Bronchial epithelial cell (primary cell): ENCODE measurements at regions not wholly inside any gene's neighbourhood (a gene's known extent, or its start where the extent isn't known, plus 50 kb on each side); places are given as distances from the start of the nearest gene placed in this dataset.

Experiments used
- DNase-seq: peaks from one replicate; pipeline ENCODE4 v3.0.0-alpha.2; 2010; ENCODE audit warnings: low read depth
- FAIRE-seq: peaks from 2 replicates; lab custom pipeline; 2011; peaks lifted over from hg19 to GRCh38; lab: Jason Lieb, UNC
- H3K27me3 ChIP-seq: 2 replicates; pipeline ENCODE4 v1.5.1; 2011; ENCODE audit warnings: low read length; ENCODE audit not compliant: control insufficient read depth, insufficient read depth
- H3K36me3 ChIP-seq: 2 replicates; pipeline ENCODE4 v1.5.1; 2011; ENCODE audit warnings: low read length; ENCODE audit not compliant: control insufficient read depth, insufficient read depth
- H3K4me3 ChIP-seq: 2 replicates; pipeline ENCODE4 v1.5.1; 2011; ENCODE audit warnings: mild to moderate bottlenecking, low read depth, low read length, control low read depth
- TF ChIP-seq, protein P1 (sequence below): IDR thresholded peaks from 2 replicates; pipeline ENCODE4 v1.5.1; 2011; ENCODE audit warnings: mild to moderate bottlenecking, moderate library complexity, low read length, control low read depth, inconsistent platforms; ENCODE audit not compliant: insufficient read depth, severe bottlenecking

DNA sequence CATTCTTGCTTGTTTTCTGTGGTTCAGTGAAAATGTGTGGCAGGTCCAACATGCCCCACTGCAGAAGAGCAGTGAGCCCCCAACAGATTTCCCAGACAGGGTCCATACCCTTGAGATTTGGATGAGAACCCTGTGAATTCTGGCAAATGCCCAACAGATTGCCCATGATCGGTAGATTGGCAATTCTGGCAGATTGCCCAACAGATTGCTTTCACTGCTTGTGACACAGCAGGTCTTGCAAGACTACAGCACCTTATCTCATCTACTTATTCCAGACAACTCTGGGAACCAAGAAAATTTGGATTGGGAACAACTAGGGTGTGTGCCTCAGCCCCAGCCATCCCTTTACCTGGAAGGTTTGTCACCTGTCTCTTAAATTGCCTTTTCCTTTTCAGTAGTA lies 143.7 kb upstream of the COL1A2 start:
- TF ChIP-seq, protein P1, sequence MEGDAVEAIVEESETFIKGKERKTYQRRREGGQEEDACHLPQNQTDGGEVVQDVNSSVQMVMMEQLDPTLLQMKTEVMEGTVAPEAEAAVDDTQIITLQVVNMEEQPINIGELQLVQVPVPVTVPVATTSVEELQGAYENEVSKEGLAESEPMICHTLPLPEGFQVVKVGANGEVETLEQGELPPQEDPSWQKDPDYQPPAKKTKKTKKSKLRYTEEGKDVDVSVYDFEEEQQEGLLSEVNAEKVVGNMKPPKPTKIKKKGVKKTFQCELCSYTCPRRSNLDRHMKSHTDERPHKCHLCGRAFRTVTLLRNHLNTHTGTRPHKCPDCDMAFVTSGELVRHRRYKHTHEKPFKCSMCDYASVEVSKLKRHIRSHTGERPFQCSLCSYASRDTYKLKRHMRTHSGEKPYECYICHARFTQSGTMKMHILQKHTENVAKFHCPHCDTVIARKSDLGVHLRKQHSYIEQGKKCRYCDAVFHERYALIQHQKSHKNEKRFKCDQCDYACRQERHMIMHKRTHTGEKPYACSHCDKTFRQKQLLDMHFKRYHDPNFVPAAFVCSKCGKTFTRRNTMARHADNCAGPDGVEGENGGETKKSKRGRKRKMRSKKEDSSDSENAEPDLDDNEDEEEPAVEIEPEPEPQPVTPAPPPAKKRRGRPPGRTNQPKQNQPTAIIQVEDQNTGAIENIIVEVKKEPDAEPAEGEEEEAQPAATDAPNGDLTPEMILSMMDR = no peak
- DNase-seq (peak; percentile 7), FAIRE-seq (no peak)
- Histone ChIP-seq H3K36me3 (no peaks in the 10 kb centered on the region), H3K4me3 (no peak overlapping the region), H3K27me3 (no peaks in the 10 kb centered on the region)

DNA sequence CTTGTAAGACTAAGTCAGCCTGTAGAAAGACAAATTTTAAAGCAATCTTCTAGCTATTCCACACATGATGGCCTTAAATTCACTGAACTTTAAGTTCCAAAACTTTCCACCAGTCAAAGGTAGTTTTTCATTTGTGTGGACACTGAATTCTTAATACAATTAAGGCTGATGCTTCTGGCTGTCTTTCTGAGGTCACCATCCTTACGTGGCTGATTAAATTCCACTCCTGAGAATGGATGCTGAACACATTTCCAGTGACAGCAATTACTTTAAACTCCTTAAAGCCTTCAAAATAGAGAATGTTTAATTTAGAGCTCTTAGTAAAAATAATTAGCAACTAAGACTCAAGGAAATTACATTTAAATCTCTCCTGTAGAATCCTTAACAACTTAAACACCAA lies 142.6 kb upstream of the COL1A2 start:
- FAIRE-seq = no peak
- TF ChIP-seq, protein P1 = no peak

DNA sequence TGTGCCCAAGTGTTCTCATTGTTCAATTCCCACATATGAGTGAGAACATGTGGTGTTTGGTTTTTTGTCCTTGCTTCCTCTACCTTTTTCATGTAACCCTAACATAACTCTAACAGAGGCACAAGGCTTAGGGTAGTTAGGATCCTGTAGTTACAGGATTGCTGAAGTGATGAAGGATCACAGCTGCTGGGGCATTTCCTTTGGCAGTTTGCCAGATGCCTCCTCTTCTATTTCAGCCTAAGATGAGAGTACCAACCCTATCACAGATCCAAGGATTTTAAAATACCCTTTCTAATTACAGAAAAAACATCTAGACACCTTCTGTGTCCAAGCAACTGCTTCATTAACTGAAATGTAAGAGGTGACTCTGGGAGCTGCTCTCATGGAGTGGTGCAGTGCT lies 141.7 kb upstream of the COL1A2 start:
- no peak for FAIRE-seq
- TF ChIP-seq, protein P1 = no peak
- no peaks in the 10 kb centered on the region for H3K36me3 ChIP-seq
- no peak overlapping the region for H3K4me3 ChIP-seq
- no peak for DNase-seq
- H3K27me3 ChIP-seq = no peaks in the 10 kb centered on the region

More for the DNA sequence above, 142.6 kb upstream of the COL1A2 start:
- Histone ChIP-seq H3K4me3 (no peak overlapping the region), H3K36me3 (no peaks in the 10 kb centered on the region), H3K27me3 (no peaks in the 10 kb centered on the region)
- DNase-seq = no peak

DNA sequence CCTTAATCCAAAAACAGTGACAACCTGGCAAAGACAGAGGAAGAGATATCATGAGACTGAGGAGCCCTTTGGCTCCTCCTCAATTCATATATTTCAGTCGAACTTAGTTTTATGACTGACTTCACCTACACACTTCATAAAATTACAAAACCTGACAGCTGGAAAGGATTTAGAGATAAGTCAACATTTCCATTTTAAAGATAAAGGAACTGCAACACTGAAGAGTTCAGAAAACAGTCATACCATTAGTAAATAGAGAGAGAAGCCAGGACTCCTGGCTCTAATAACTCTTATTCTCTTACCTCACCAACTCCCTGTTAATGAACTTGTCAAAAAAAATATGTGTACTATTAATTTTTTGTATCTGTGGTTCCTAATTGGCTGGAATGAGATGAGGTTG lies 141.0 kb upstream of the COL1A2 start:
- FAIRE-seq = no peak

DNA sequence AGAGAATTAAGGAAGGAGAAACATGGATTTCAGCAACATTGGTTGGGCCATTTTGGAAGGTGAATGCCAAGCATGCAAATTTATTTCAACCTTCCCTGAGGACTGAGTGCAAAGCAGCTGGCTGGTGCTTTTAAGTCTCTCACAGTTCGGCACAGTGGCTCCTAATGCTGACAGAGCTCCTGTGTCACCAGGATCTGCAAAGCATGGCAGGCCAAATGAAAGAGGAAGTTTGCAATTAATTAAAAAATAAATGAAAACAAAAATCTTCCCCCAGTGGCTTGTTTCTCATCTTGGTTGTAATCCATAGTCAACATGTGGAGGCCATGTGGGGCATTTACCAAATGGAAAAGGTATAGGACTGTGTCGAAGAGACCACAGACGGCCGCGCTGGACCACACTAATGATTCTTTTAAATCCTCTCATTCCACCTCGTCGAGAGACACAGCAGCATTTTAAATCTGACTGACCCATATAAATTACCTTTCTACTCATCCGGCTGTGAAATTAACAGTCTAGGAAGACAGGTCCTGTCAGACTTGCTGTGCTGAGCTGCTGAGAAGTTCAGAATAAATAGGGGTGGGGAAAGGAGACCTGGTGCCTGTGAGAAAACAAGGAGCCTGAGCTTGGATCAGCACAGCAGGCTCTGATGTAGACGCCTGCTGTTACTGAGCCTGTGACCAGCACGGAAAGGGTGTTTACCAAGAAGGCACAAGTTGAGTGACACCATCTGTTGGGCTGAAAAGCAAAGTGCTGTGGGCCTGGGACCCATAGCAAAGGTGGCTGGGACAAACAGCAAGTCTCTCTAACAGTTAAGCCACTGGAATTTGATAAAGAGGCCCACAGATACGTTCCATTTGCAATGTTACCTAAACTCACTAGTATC lies 136.0 kb upstream of the COL1A2 start:
- DNase-seq (no peak), FAIRE-seq (no peak)
- H3K36me3 ChIP-seq = no peaks in the 10 kb centered on the region
- H3K27me3 ChIP-seq = no peaks in the 10 kb centered on the region
- H3K4me3 ChIP-seq = no peak overlapping the region
- TF ChIP-seq, protein P1 = no peak

More for the DNA sequence above, 141.0 kb upstream of the COL1A2 start:
- Histone ChIP-seq H3K27me3 (no peaks in the 10 kb centered on the region), H3K36me3 (no peaks in the 10 kb centered on the region), H3K4me3 (no peak overlapping the region)
- TF ChIP-seq, protein P1 = no peak
- DNase-seq = no peak

DNA sequence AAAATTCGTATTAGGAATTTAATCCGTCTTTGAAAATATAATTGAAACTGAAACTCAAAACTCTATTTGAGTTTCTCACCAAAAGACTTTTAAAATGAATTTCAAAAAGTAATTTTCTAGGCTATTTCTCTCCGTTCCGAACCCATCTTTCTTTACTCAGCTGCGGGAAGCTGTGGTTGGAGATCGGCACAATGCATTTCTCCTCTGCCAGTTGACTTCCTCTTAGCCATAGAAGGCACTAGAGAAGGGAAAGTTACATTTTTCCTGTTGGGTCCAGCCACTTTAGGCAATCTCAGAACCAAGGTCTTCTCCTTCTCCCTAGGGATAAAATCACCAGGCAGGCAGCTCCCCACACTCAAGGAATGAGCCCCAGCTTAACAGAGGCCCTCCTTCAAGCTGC lies 133.6 kb upstream of the COL1A2 start:
- no peaks in the 10 kb centered on the region for H3K36me3 ChIP-seq
- H3K27me3 ChIP-seq = no peaks in the 10 kb centered on the region
- FAIRE-seq (no peak), DNase-seq (no peak)
- TF ChIP-seq, protein P1 = no peak
- H3K4me3 ChIP-seq = no peak overlapping the region
